MM.1S (cell line): ENCODE measurements at regions not wholly inside any gene's neighbourhood (a gene's known extent, or its start where the extent isn't known, plus 50 kb on each side); places are given as distances from the start of the nearest gene placed in this dataset.

Experiments used
- DNase-seq: peaks from one replicate; pipeline ENCODE4 v3.0.0-alpha.2; 2015
- H2AFZ ChIP-seq: fragments of 300-600 bp; sonication (generic); 2 replicates; pipeline ENCODE4 v1.6.0; 2016; ENCODE audit warnings: antibody characterized with exemption, low read length
- H3F3A ChIP-seq: fragments of 300-600 bp; sonication (generic); 2 replicates; pipeline ENCODE4 v1.6.1; 2016; ENCODE audit warnings: mild to moderate bottlenecking, antibody characterized with exemption, low read length, moderate library complexity, mixed read lengths; ENCODE audit not compliant: insufficient read depth
- H3K27ac ChIP-seq: fragments of 300-600 bp; sonication (generic); 2 replicates; pipeline ENCODE4 v1.5.1; 2016; ENCODE audit warnings: mild to moderate bottlenecking, low read length
- H3K27me3 ChIP-seq: fragments of 300-600 bp; sonication (generic); replicated peaks from 2 replicates; pipeline ENCODE4 v1.6.0; 2016; ENCODE audit warnings: low read length; ENCODE audit not compliant: insufficient read depth
- H3K36me3 ChIP-seq: fragments of 300-600 bp; sonication (generic); replicated peaks from 2 replicates; pipeline ENCODE4 v1.6.1; 2016; ENCODE audit warnings: mild to moderate bottlenecking, low read length, mixed read lengths; ENCODE audit not compliant: insufficient read depth
- H3K4me1 ChIP-seq: fragments of 300-600 bp; sonication (generic); 2 replicates; pipeline ENCODE4 v1.6.1; 2016; ENCODE audit warnings: low read length, mixed read lengths
- H3K4me2 ChIP-seq: fragments of 300-600 bp; sonication (generic); 2 replicates; pipeline ENCODE4 v1.6.0; 2016; ENCODE audit warnings: low read depth, low read length
- H3K4me3 ChIP-seq: fragments of 300-600 bp; sonication (generic); 2 replicates; pipeline ENCODE4 v1.5.1; 2016; ENCODE audit warnings: low read length, mixed read lengths
- H3K79me2 ChIP-seq: fragments of 300-600 bp; sonication (generic); 2 replicates; pipeline ENCODE4 v1.6.1; 2016; ENCODE audit warnings: mixed run types, low read length, mixed read lengths
- H3K9ac ChIP-seq: fragments of 300-600 bp; sonication (generic); 2 replicates; pipeline ENCODE4 v1.6.1; 2016; ENCODE audit warnings: low read length, mixed read lengths
- H3K9me2 ChIP-seq: fragments of 300-600 bp; sonication (generic); replicated peaks from 2 replicates; pipeline ENCODE4 v1.6.1; 2016; ENCODE audit warnings: mild to moderate bottlenecking, low read length, mixed read lengths; ENCODE audit not compliant: insufficient read depth
- H3K9me3 ChIP-seq: fragments of 300-600 bp; sonication (generic); replicated peaks from 2 replicates; pipeline ENCODE4 v1.6.1; 2016; ENCODE audit warnings: mild to moderate bottlenecking, low read length, mixed read lengths; ENCODE audit not compliant: insufficient read depth
- H4K20me1 ChIP-seq: fragments of 300-600 bp; sonication (generic); 2 replicates; pipeline ENCODE4 v1.6.1; 2016; ENCODE audit warnings: mild to moderate bottlenecking, low read length, moderate library complexity, mixed read lengths; ENCODE audit not compliant: insufficient read depth
- EZH2 ChIP-seq: fragments of 300-600 bp; sonication (generic); optimal IDR thresholded peaks from 2 replicates; pipeline ENCODE3; 2017; ENCODE audit warnings: low read depth, mild to moderate bottlenecking, antibody characterized with exemption, low read length, mixed read lengths
- EZH2phosphoT487 ChIP-seq: fragments of 300-600 bp; sonication (generic); IDR thresholded peaks from 2 replicates; pipeline ENCODE4 v1.6.1; 2018; ENCODE audit warnings: antibody characterized with exemption, low read length
- TF ChIP-seq, protein P1 (sequence below): fragments of 300-600 bp; sonication (generic); IDR thresholded peaks from 2 replicates; pipeline ENCODE4 v1.5.1; 2016; ENCODE audit warnings: antibody characterized with exemption, low read length, mixed read lengths

DNA sequence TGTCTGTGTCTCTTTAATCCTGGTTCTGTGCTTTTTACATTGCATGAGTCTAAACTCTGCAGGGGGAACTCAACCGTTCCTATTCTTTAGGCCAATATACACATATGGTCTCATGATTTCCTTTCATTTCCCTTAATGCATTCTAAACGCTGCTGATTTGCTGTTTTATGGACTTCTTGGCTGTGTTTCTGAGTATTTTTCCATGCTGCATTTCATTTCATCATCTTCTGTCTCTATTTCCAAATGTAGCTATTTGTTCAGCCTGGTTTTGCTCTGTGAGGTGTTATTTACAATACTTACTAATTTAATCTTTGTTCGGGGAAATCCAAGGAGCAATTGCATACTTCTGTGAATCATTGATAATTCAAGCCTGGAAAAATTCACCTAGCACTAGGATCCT, 897.2 kb downstream of the TSN start:
- no peaks in the 10 kb centered on the region for H3K4me1 ChIP-seq
- no peaks in the 10 kb centered on the region for H3F3A ChIP-seq
- H3K4me2 ChIP-seq: no peak overlapping the region
- H3K79me2 ChIP-seq: no peaks in the 10 kb centered on the region
- no peaks in the 10 kb centered on the region for H3K27me3 ChIP-seq
- no peak overlapping the region for H3K4me3 ChIP-seq
- H3K9me2 ChIP-seq: no peaks in the 10 kb centered on the region
- H3K9ac ChIP-seq: no peak overlapping the region
- no peak overlapping the region for H3K27ac ChIP-seq
- no peaks in the 10 kb centered on the region for H3K36me3 ChIP-seq
- H2AFZ ChIP-seq: no peak overlapping the region
- no peaks in the 10 kb centered on the region for H3K9me3 ChIP-seq
- TF ChIP-seq EZH2phosphoT487: no peak
- TF ChIP-seq, protein P1, sequence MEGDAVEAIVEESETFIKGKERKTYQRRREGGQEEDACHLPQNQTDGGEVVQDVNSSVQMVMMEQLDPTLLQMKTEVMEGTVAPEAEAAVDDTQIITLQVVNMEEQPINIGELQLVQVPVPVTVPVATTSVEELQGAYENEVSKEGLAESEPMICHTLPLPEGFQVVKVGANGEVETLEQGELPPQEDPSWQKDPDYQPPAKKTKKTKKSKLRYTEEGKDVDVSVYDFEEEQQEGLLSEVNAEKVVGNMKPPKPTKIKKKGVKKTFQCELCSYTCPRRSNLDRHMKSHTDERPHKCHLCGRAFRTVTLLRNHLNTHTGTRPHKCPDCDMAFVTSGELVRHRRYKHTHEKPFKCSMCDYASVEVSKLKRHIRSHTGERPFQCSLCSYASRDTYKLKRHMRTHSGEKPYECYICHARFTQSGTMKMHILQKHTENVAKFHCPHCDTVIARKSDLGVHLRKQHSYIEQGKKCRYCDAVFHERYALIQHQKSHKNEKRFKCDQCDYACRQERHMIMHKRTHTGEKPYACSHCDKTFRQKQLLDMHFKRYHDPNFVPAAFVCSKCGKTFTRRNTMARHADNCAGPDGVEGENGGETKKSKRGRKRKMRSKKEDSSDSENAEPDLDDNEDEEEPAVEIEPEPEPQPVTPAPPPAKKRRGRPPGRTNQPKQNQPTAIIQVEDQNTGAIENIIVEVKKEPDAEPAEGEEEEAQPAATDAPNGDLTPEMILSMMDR: no peak
- TF ChIP-seq EZH2: no peak
- no peak for DNase-seq
- H4K20me1 ChIP-seq: no peaks in the 10 kb centered on the region

DNA sequence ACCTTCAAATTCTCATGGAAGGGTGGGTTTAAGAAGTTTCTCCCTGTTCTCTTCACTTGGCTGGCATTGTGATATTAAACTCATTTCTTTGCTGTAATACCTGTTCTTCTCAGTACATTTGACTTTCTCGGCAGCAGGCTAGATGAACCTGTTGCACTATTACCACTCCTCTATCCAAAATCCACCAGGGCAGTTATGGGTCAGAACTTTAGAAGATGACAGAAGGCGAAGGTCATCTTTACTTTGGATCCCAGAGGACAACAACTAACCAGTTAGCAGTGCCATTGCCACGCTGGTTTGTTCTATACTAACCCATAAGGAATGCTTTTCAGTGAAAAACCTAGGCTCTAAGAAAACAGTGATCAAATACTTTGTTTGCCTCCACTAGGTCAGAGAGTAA, 901.0 kb downstream of the TSN start:
- Histone ChIP-seq H3K4me3 (no peak overlapping the region), H4K20me1 (no peaks in the 10 kb centered on the region), H2AFZ (no peak overlapping the region), H3K9ac (no peak overlapping the region), H3K4me1 (no peaks in the 10 kb centered on the region), H3K9me2 (no peaks in the 10 kb centered on the region), H3K27me3 (no peaks in the 10 kb centered on the region), H3F3A (no peaks in the 10 kb centered on the region), H3K79me2 (no peaks in the 10 kb centered on the region), H3K4me2 (no peak overlapping the region), H3K36me3 (no peaks in the 10 kb centered on the region), H3K27ac (no peak overlapping the region), H3K9me3 (no peaks in the 10 kb centered on the region)
- no peak for DNase-seq
- TF ChIP-seq, protein P1: no peak
- TF ChIP-seq EZH2phosphoT487 (no peak), EZH2 (no peak)

DNA sequence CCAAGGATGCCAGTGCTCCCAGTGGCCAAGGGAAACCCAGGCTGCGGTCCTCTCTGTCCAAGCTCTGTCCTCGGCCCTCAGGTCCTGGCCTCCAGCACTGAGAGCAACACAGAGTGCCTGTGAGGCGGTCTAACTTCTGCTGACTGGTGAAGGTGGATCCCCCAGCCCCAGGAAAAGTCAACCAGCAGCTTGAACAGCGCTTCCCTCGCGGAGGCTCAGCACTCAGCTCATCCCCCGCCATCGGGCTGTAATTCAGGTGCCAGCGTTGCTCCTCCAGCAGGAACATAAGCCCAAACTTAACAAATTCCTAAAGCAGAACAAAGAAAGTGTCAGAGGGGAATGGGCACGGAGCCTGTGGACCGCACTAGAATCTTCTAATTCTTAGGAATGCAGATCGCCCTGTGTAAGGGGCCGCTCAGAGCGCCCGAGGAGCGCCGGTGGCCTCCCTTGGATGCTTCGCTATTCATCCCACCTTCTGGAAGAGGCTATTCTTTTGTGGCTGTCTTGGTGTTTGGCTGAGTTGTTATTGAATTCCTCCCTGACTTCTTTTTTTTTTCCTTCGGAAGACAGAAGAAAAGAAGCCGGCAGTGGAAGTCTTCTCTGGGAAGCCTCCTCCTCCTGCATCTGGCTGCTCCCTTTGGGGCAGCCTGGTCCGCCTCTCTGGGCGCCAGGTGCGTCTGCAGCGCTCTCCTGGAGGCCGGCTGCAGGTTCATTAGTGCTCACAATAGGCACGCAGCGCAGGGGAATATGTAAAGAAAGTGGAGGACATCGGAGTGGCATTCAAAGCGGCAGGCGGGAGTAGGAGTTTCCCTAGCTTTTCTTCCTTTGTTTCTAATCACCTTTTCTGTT, 905.6 kb downstream of the TSN start:
- Histone ChIP-seq H3K9me2 (no peaks in the 10 kb centered on the region), H3K4me1 (no peaks in the 10 kb centered on the region), H3F3A (no peaks in the 10 kb centered on the region), H3K4me3 (no peak overlapping the region), H3K9ac (no peak overlapping the region), H3K27ac (no peak overlapping the region), H4K20me1 (no peaks in the 10 kb centered on the region), H3K27me3 (no peaks in the 10 kb centered on the region), H3K9me3 (no peaks in the 10 kb centered on the region), H3K36me3 (no peaks in the 10 kb centered on the region), H2AFZ (no peak overlapping the region), H3K79me2 (no peaks in the 10 kb centered on the region), H3K4me2 (no peak overlapping the region)
- no peak for DNase-seq
- no peak for TF ChIP-seq EZH2

DNA sequence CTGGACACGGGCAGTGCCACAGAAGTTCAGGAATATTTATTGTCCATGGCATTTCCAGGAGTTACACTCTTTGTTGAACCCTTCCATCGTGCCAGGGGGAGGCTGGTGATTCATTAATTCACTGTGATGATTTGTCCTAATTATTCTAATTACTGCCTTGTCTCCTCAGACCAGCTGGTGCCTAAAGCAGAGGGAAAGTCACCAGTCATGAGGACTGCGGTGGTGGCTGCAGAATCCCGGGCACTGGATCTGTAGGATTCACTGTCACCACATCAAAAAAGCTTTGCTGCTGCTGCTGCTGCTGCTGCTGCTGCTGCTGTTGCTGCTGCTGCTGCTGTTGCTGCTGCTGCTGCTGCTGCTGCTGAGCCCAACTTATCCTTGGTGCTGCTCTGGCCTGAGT, 908.2 kb downstream of the TSN start:
- no peaks in the 10 kb centered on the region for H3K9me2 ChIP-seq
- no peaks in the 10 kb centered on the region for H3K79me2 ChIP-seq
- H3K9me3 ChIP-seq: no peaks in the 10 kb centered on the region
- H4K20me1 ChIP-seq: no peaks in the 10 kb centered on the region
- no peak overlapping the region for H3K4me2 ChIP-seq
- DNase-seq: no peak
- H2AFZ ChIP-seq: no peak overlapping the region
- H3K36me3 ChIP-seq: no peaks in the 10 kb centered on the region
- H3K4me3 ChIP-seq: no peak overlapping the region
- no peak for TF ChIP-seq EZH2phosphoT487
- TF ChIP-seq EZH2: no peak
- TF ChIP-seq, protein P1: no peak
- no peak overlapping the region for H3K27ac ChIP-seq
- H3K9ac ChIP-seq: no peak overlapping the region
- no peaks in the 10 kb centered on the region for H3F3A ChIP-seq
- no peaks in the 10 kb centered on the region for H3K4me1 ChIP-seq
- H3K27me3 ChIP-seq: no peaks in the 10 kb centered on the region
